ENCODE measurements at regions not wholly inside any gene's neighbourhood (a gene's known extent, or its start where the extent isn't known, plus 50 kb on each side); places are given as distances from the start of the nearest gene placed in this dataset.

GRCh38 chr11:114847306-114847975 lies 169.1 kb downstream of the NXPE2 start:
- no peaks in the 10 kb centered on the region for H3K9me3 ChIP-seq (ENCODE audit: control insufficient read depth in 3 of 3, low read length in 3 of 3)
- no peak overlapping the region for H3K4me3 ChIP-seq (ENCODE audit: low read length in 3 of 3)
- peaks cover 0 to 15% (median 8%) of the 10 kb centered on the region in 3 donors for H3K4me1 ChIP-seq (ENCODE audit: control insufficient read depth in 3 of 3, insufficient read depth in 3 of 3, low read length in 3 of 3)
- no peak overlapping the region for H3K27ac ChIP-seq (ENCODE audit: low read depth, low read length)
- peak overlapping the region in 1 of 3 donors; percentile 14 for H3K9ac ChIP-seq (ENCODE audit: low read depth in 1 of 3, low read length in 3 of 3)
- H3K36me3 ChIP-seq (ENCODE audit: control insufficient read depth in 3 of 3, insufficient read depth in 3 of 3, low read length in 3 of 3): no peaks in the 10 kb centered on the region
- H3K27me3 ChIP-seq (ENCODE audit: control insufficient read depth in 3 of 3, insufficient read depth in 3 of 3, low read length in 3 of 3): no peaks in the 10 kb centered on the region

- Histone ChIP-seq H3K27me3 (ENCODE audit: control insufficient read depth in 3 of 3, insufficient read depth in 3 of 3, low read length in 3 of 3) (no peaks in the 10 kb centered on the region), H3K36me3 (ENCODE audit: control insufficient read depth in 3 of 3, insufficient read depth in 3 of 3, low read length in 3 of 3) (no peaks in the 10 kb centered on the region)
Observed at GRCh38 chr11:114848027-114848426, 169.7 kb downstream of the NXPE2 start.

GRCh38 chr11:114857281-114857680 lies 179.0 kb downstream of the NXPE2 start:
- Histone ChIP-seq H3K9ac (ENCODE audit: low read depth in 1 of 3, low read length in 3 of 3) (no peak overlapping the region), H3K4me3 (ENCODE audit: low read length in 3 of 3) (no peak overlapping the region), H3K27me3 (ENCODE audit: control insufficient read depth in 3 of 3, insufficient read depth in 3 of 3, low read length in 3 of 3) (no peaks in the 10 kb centered on the region), H3K36me3 (ENCODE audit: control insufficient read depth in 3 of 3, insufficient read depth in 3 of 3, low read length in 3 of 3) (no peaks in the 10 kb centered on the region), H3K4me1 (ENCODE audit: control insufficient read depth in 3 of 3, insufficient read depth in 3 of 3, low read length in 3 of 3) (no peaks in the 10 kb centered on the region), H3K27ac (ENCODE audit: low read depth, low read length) (no peak overlapping the region), H3K9me3 (ENCODE audit: control insufficient read depth in 3 of 3, low read length in 3 of 3) (no peaks in the 10 kb centered on the region)

More at GRCh38 chr11:114848027-114848426, 169.7 kb downstream of the NXPE2 start:
- H3K27ac ChIP-seq (ENCODE audit: low read depth, low read length): no peak overlapping the region
- H3K4me1 ChIP-seq (ENCODE audit: control insufficient read depth in 3 of 3, insufficient read depth in 3 of 3, low read length in 3 of 3): peaks cover 0 to 15% (median 8%) of the 10 kb centered on the region in 3 donors
- no peak overlapping the region for H3K9ac ChIP-seq (ENCODE audit: low read depth in 1 of 3, low read length in 3 of 3)
- H3K9me3 ChIP-seq (ENCODE audit: control insufficient read depth in 3 of 3, low read length in 3 of 3): no peaks in the 10 kb centered on the region
- no peak overlapping the region for H3K4me3 ChIP-seq (ENCODE audit: low read length in 3 of 3)

- Histone ChIP-seq H3K9me3 (ENCODE audit: control insufficient read depth in 3 of 3, low read length in 3 of 3) (no peaks in the 10 kb centered on the region), H3K27ac (ENCODE audit: low read depth, low read length) (no peak overlapping the region), H3K9ac (ENCODE audit: low read depth in 1 of 3, low read length in 3 of 3) (no peak overlapping the region), H3K4me3 (ENCODE audit: low read length in 3 of 3) (no peak overlapping the region), H3K4me1 (ENCODE audit: control insufficient read depth in 3 of 3, insufficient read depth in 3 of 3, low read length in 3 of 3) (no peaks in the 10 kb centered on the region), H3K27me3 (ENCODE audit: control insufficient read depth in 3 of 3, insufficient read depth in 3 of 3, low read length in 3 of 3) (peaks cover 0 to 2% (median 0%) of the 10 kb centered on the region in 3 donors), H3K36me3 (ENCODE audit: control insufficient read depth in 3 of 3, insufficient read depth in 3 of 3, low read length in 3 of 3) (no peaks in the 10 kb centered on the region)
Observed at GRCh38 chr11:114864896-114865295, 186.6 kb downstream of the NXPE2 start.

- no peaks in the 10 kb centered on the region for H3K36me3 ChIP-seq (ENCODE audit: control insufficient read depth in 3 of 3, insufficient read depth in 3 of 3, low read length in 3 of 3)
- no peaks in the 10 kb centered on the region for H3K4me1 ChIP-seq (ENCODE audit: control insufficient read depth in 3 of 3, insufficient read depth in 3 of 3, low read length in 3 of 3)
- no peaks in the 10 kb centered on the region for H3K27me3 ChIP-seq (ENCODE audit: control insufficient read depth in 3 of 3, insufficient read depth in 3 of 3, low read length in 3 of 3)
- H3K9ac ChIP-seq (ENCODE audit: low read depth in 1 of 3, low read length in 3 of 3): no peak overlapping the region
- no peak overlapping the region for H3K4me3 ChIP-seq (ENCODE audit: low read length in 3 of 3)
- H3K27ac ChIP-seq (ENCODE audit: low read depth, low read length): no peak overlapping the region
- H3K9me3 ChIP-seq (ENCODE audit: control insufficient read depth in 3 of 3, low read length in 3 of 3): no peaks in the 10 kb centered on the region
Observed at GRCh38 chr11:114876234-114876633, 197.9 kb downstream of the NXPE2 start.

GRCh38 chr11:114877976-114878375 lies 199.6 kb downstream of the NXPE2 start:
- Histone ChIP-seq H3K27ac (ENCODE audit: low read depth, low read length) (no peak overlapping the region), H3K4me3 (ENCODE audit: low read length in 3 of 3) (no peak overlapping the region), H3K9me3 (ENCODE audit: control insufficient read depth in 3 of 3, low read length in 3 of 3) (no peaks in the 10 kb centered on the region), H3K36me3 (ENCODE audit: control insufficient read depth in 3 of 3, insufficient read depth in 3 of 3, low read length in 3 of 3) (no peaks in the 10 kb centered on the region), H3K4me1 (ENCODE audit: control insufficient read depth in 3 of 3, insufficient read depth in 3 of 3, low read length in 3 of 3) (no peaks in the 10 kb centered on the region), H3K27me3 (ENCODE audit: control insufficient read depth in 3 of 3, insufficient read depth in 3 of 3, low read length in 3 of 3) (no peaks in the 10 kb centered on the region), H3K9ac (ENCODE audit: low read depth in 1 of 3, low read length in 3 of 3) (no peak overlapping the region)

GRCh38 chr11:114880442-114880841 lies 202.1 kb downstream of the NXPE2 start:
- Histone ChIP-seq H3K4me1 (ENCODE audit: control insufficient read depth in 3 of 3, insufficient read depth in 3 of 3, low read length in 3 of 3) (peaks cover 0 to 2% (median 0%) of the 10 kb centered on the region in 3 donors), H3K9me3 (ENCODE audit: control insufficient read depth in 3 of 3, low read length in 3 of 3) (no peaks in the 10 kb centered on the region), H3K27ac (ENCODE audit: low read depth, low read length) (no peak overlapping the region), H3K27me3 (ENCODE audit: control insufficient read depth in 3 of 3, insufficient read depth in 3 of 3, low read length in 3 of 3) (no peaks in the 10 kb centered on the region), H3K4me3 (ENCODE audit: low read length in 3 of 3) (no peak overlapping the region), H3K36me3 (ENCODE audit: control insufficient read depth in 3 of 3, insufficient read depth in 3 of 3, low read length in 3 of 3) (no peaks in the 10 kb centered on the region), H3K9ac (ENCODE audit: low read depth in 1 of 3, low read length in 3 of 3) (no peak overlapping the region)

- H3K9me3 ChIP-seq (ENCODE audit: control insufficient read depth in 3 of 3, low read length in 3 of 3): no peaks in the 10 kb centered on the region
- no peak overlapping the region for H3K9ac ChIP-seq (ENCODE audit: low read depth in 1 of 3, low read length in 3 of 3)
- H3K27ac ChIP-seq (ENCODE audit: low read depth, low read length): no peak overlapping the region
- H3K4me1 ChIP-seq (ENCODE audit: control insufficient read depth in 3 of 3, insufficient read depth in 3 of 3, low read length in 3 of 3): peaks cover 0 to 2% (median 0%) of the 10 kb centered on the region in 3 donors
- H3K27me3 ChIP-seq (ENCODE audit: control insufficient read depth in 3 of 3, insufficient read depth in 3 of 3, low read length in 3 of 3): no peaks in the 10 kb centered on the region
- no peaks in the 10 kb centered on the region for H3K36me3 ChIP-seq (ENCODE audit: control insufficient read depth in 3 of 3, insufficient read depth in 3 of 3, low read length in 3 of 3)
- no peak overlapping the region for H3K4me3 ChIP-seq (ENCODE audit: low read length in 3 of 3)
Observed at GRCh38 chr11:114883472-114883871, 205.1 kb downstream of the NXPE2 start.

GRCh38 chr11:114886644-114887265 lies 208.4 kb downstream of the NXPE2 start:
- Histone ChIP-seq H3K4me3 (ENCODE audit: low read length in 3 of 3) (no peak overlapping the region), H3K27me3 (ENCODE audit: control insufficient read depth in 3 of 3, insufficient read depth in 3 of 3, low read length in 3 of 3) (no peaks in the 10 kb centered on the region), H3K27ac (ENCODE audit: low read depth, low read length) (no peak overlapping the region), H3K9ac (ENCODE audit: low read depth in 1 of 3, low read length in 3 of 3) (no peak overlapping the region), H3K4me1 (ENCODE audit: control insufficient read depth in 3 of 3, insufficient read depth in 3 of 3, low read length in 3 of 3) (peaks cover 0 to 2% (median 0%) of the 10 kb centered on the region in 3 donors), H3K9me3 (ENCODE audit: control insufficient read depth in 3 of 3, low read length in 3 of 3) (peaks cover 0 to 4% (median 0%) of the 10 kb centered on the region in 3 donors), H3K36me3 (ENCODE audit: control insufficient read depth in 3 of 3, insufficient read depth in 3 of 3, low read length in 3 of 3) (no peaks in the 10 kb centered on the region)

GRCh38 chr11:114889594-114890011 lies 211.3 kb downstream of the NXPE2 start:
- H3K9ac ChIP-seq (ENCODE audit: low read depth in 1 of 3, low read length in 3 of 3): no peak overlapping the region
- H3K9me3 ChIP-seq (ENCODE audit: control insufficient read depth in 3 of 3, low read length in 3 of 3): peaks cover 0 to 4% (median 0%) of the 10 kb centered on the region in 3 donors
- no peak overlapping the region for H3K27ac ChIP-seq (ENCODE audit: low read depth, low read length)
- no peak overlapping the region for H3K4me3 ChIP-seq (ENCODE audit: low read length in 3 of 3)
- no peaks in the 10 kb centered on the region for H3K4me1 ChIP-seq (ENCODE audit: control insufficient read depth in 3 of 3, insufficient read depth in 3 of 3, low read length in 3 of 3)
- no peaks in the 10 kb centered on the region for H3K27me3 ChIP-seq (ENCODE audit: control insufficient read depth in 3 of 3, insufficient read depth in 3 of 3, low read length in 3 of 3)
- no peaks in the 10 kb centered on the region for H3K36me3 ChIP-seq (ENCODE audit: control insufficient read depth in 3 of 3, insufficient read depth in 3 of 3, low read length in 3 of 3)
